ENCODE measurements at regions not wholly inside any gene's neighbourhood (a gene's known extent, or its start where the extent isn't known, plus 50 kb on each side); places are given as distances from the start of the nearest gene placed in this dataset.
"Not testable (repeated sequence)": the region's sequence is repeated elsewhere in the genome, so short reads cannot be mapped to it uniquely, and the experiment has no call there.

DNA sequence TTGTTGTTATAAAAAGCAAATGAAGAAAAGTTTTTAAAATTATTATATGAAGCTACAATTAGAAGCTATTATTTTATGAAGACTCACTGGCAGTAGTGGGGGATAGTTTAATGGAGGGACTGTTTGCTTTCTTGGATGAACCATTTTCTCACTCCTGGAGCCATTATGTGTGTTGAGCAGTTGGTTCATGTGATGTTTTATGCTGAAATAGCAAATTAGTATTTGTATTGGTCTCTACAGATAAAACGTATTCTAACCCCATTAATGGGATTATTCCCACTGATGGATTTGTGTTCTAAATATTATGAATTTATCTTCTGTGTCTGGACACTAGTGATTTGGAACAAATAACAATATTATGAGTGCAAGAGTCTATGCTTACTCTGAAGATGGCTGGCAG is 507.5 kb upstream of the FSHR start:
- no peak for DNase-seq

GRCh38 chr2:49656853-49657252 is 502.5 kb upstream of the FSHR start:
- DNase-seq, result no peak

GRCh38 chr2:49643149-49643548 is 488.8 kb upstream of the FSHR start:
- no peak for DNase-seq

DNA sequence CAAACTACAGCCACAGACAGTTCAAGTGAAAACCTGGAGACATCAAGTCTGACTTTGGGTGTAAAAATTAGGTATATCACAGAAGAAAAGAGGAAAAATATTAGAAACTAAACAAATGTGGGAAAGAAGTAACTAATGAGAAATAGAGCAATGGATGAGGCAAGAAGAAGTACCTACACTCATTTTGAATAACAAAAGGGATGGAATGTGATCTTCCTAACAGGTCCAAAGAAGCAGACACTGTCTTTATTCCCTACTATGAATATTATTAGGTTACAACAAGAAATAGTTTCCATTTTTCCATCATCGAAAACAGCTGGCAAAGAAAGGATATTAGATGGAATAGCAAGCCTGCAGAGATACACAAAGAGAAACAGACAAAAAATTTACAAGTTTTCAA is 486.3 kb upstream of the FSHR start:
- no peak for DNase-seq

DNA sequence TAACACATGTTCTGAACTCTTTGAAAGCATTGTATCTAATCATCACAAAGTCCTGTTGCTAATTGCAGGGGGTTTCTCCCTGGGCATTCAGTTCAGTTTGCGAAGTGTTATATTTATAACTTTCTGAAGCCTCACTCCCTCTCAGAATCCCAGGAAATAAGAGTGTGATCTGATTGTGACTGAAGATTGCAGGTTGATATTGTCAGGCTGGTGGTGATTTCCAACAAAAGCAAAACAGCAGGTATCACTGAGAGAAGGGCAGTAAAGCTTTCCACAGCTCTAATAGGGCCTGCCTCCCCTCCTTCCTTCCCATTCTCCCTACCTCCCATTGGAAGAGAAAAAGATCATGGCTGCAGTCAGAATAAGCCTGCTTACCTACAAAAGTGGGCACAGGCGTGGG is 466.7 kb upstream of the FSHR start:
- no peak for DNase-seq

- no peak for DNase-seq
Observed at GRCh38 chr2:49619804-49620203, 465.5 kb upstream of the FSHR start.

- DNase-seq, result no peak
Observed at GRCh38 chr2:49618491-49618890, 464.2 kb upstream of the FSHR start.

- peak; percentile 32 for DNase-seq
Observed at GRCh38 chr2:49616800-49617199, 462.5 kb upstream of the FSHR start.

DNA sequence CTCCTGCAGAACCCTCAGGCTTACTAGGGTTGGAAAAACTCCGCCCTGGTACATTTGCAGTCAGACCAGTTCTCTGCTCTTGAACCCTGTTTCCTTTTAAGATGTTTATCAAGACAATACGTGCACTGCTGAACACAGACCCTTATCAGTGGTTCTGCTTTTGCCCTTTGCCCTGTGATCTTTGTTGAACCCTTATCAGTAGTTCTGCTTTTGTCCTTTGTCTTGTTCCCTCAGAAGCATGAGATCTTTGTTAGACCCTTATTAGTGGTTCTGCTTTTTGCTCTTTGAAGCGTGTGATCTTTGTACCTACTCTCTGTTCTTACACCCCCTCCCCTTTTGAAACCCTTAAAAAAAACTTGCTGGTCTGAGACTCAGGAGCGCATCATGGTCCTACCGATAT is 457.5 kb upstream of the FSHR start:
- not testable (repeated sequence) for DNase-seq

DNA sequence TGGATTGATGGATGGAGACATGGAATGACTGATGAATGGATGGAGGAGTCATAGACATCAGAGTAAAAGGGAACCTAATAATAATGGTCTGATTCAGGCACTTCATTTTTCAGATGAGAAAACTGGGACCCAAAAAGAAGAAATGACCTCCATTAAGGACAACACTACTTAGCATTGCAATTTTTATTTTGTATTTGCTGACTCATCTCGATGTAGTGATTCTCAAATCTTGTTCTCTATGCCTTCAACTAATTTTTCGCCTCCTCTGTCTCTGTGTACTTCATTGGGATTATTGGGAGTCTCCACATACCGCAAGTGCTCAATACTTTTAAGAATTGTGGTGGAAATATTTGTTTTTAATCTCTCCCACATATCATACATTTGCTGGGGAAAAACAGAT is 446.2 kb upstream of the FSHR start:
- no peak for DNase-seq

GRCh38 chr2:49598231-49598630 is 443.9 kb upstream of the FSHR start:
- DNase-seq, result no peak

DNA sequence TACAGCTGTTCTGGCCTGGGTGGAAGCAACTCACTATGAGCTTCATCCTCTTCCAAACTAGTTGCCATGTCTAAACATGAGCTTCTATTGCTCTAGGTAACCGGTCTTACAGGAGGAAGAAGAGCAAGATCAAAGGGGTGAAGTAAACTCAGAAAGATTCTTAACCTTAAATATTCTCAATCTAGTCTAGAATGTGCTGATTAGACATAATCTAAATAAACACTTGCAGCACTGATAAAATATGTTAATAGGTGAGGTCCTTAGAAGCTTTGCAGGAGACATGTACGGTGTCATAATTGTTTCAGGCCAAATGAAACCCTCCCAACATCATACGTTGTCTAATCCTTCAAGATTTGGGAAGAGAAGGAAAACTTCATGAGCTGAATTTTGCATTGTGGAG is 431.6 kb upstream of the FSHR start:
- DNase-seq, result no peak

DNA sequence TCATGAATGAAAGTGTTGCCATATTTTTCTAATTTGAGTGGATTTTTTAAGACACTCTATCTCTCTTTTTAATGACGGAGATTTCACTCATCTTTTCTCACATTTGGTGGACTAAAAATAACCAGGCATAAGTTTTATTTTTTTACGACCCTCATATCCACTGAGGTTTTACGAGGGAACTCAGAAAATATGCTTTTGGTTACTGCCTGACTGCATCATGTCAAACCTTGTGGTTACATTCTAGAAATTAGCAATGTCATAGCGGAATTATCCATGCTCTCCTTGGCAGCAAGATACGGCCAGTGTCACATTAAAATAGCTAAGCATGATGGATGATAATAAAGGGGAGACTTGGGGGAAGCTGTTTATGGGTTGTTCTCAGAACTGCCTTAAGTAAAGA is 428.6 kb upstream of the FSHR start:
- no peak for DNase-seq

DNA sequence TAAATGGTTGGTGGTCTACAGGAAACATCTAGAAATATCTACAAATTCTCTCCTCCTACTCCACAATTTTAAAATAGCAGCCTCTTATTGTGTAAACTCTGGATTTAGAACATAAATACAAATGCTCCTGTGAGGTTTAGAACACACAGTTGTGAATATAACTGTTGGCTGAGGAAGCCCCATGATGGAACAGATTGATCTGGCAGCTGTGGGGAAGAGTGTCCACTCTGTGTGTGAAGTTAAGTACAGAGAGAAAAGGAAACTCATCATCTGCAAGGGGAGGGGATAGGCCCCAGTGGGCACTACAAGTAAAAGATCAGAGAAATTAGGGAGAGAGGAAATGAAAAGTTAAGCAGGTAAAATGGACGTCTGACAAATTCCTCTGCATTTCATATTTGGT is 422.7 kb upstream of the FSHR start:
- no peak for DNase-seq

DNA sequence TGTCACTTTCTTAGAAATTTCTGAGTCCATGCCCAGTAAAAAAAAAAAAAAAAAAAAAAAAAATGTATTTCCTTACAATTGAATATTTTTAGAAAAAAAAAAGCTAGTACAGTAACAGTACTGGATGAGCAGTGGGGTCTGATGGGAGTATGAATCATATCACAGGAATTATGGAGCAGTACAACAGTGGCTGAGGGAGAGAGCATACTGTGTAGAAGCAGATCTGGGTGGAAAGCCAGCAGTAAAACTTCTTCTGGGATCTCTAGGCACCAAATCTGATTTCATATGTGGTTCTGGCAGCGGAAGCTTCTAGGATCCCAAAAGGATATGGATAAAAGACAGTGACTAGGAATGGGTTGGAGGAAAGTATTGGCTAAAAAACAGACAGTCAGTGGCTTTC is 414.9 kb upstream of the FSHR start:
- DNase-seq, result no peak

GRCh38 chr2:49567811-49568600 is 413.7 kb upstream of the FSHR start:
- no peak for DNase-seq

DNA sequence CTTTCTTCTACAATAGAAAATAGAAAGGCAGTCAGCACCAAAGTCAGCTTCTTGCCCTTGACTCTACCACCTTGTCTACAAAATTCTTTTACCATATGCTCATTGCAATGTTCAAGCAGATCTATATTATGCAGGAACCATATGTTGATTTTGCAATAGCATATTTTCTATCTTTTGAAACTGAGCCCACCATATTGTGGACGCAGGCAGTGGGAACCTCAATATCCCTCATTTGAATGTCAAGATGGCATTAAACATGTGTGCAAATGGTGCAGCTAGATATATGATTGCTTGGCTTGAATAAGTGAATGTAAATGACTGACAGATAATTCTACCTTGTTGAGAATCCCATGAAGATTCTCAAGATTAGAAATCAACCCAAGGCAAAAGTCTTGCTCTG is 412.7 kb upstream of the FSHR start:
- DNase-seq, result no peak

- DNase-seq, result no peak
Observed at GRCh38 chr2:49553658-49554057, 399.3 kb upstream of the FSHR start.

- DNase-seq, result no peak
Observed at GRCh38 chr2:49532702-49533101, 378.4 kb upstream of the FSHR start.

DNA sequence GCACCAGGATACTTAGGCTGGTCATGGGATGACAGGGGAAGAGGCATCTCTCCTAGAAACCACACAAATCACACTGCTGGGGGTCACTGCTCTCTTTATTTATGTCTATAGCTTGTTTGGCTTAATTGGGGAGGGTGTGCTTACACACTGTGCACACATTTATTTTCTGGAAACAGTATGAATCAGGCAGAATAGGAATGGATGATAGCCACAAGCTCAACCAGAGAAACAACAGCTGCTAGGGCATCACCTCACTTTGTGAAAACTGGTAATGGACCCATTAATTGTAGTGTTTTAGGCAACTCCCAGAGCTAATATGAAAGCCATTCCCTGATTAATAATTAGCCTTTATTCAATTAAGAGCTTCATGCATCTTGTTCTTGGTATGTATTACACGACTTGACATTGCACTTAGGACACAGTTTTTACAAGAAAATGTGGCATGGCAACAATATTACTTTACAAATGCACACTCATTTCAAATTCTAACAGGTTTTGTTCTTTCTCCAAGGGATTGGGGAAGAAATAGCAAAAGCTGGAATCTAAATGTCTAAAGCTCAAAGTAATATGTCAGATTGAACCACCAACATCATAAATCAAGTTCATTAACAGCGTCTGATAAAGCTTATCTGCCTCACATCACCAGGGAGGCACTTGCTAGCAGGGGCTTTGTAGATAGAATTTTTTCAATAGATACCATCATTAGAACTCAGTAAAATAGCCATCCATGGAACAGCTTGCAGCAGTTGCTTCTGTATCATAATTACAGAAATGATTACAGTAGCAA is 361.9 kb upstream of the FSHR start:
- DNase-seq, result no peak

GRCh38 chr2:49514201-49514600 is 359.9 kb upstream of the FSHR start:
- DNase-seq, result no peak

DNA sequence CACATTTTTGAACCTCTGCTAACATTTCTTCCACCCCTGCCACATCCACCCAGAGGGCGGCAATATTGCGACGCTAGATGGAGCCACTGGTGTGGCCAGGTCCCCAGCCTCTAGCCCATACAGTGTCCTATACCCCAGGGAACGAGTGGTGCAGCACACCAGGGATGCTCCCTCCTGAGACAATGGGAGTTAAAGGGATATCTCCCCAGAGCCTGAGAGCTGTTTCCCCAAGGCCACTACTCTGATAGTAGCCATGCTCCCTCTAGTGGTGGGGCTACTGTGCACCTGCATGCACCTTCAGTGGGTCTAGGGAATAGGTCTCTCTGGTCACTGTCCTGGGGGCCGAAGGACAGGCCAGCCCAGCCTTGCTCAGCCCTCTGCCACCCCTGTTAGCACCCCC is 336.4 kb upstream of the FSHR start:
- DNase-seq, result peak; percentile 48

- DNase-seq, result no peak
Observed at GRCh38 chr2:49487139-49487538, 332.8 kb upstream of the FSHR start.

DNA sequence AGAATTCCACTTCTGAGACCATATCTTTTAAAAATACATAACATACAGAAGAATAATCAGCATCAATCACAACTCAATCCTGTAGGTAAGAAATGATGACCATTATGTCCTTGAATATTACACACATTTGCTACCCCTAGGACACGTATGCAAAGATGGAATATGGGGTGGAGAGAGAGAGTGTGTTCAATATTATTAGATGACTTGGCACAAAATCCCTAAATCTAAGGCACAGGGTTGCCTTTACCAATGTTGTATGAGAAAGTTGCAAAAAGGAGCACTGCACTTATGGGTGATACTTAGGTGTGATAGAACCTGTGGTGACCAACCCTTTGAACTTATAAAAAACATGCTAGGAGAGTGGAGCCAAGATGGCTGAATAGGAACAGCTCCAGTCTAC is 326.2 kb upstream of the FSHR start:
- no peak for DNase-seq

All from NCI-H2029 (cell line).